ENCODE measurements at regions not wholly inside any gene's neighbourhood (a gene's known extent, or its start where the extent isn't known, plus 50 kb on each side); places are given as distances from the start of the nearest gene placed in this dataset.

DNA sequence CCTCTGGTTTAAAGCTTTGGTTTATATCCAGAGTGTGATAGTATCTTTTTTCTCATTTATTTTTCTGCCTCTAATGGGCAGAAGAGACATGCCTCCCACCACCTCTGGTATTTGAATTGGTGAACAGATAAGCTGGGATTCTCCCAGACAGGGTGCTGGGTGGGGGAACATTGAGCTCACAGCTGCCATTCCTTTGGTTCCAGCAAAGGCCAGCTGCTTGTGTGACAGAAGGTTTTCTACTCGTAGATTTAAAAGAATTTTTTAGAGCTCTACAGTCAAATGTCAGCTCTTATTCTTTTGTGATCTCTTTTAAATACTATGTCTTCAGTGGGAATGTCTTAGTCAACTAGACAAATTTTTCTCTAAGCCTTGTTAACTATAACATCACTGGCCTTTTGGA lies 54.7 kb upstream of the ADAMTS16 start:
- TF ChIP-seq POLR2AphosphoS5 (IDR thresholded peaks at IDR 0.05; ENCODE audit: low read depth, low read length) (no peak), SIN3A (IDR thresholded peaks at IDR 0.05; ENCODE audit: borderline replicate concordance, insufficient read depth, low read length) (no peak)
- TF ChIP-seq, protein P1, sequence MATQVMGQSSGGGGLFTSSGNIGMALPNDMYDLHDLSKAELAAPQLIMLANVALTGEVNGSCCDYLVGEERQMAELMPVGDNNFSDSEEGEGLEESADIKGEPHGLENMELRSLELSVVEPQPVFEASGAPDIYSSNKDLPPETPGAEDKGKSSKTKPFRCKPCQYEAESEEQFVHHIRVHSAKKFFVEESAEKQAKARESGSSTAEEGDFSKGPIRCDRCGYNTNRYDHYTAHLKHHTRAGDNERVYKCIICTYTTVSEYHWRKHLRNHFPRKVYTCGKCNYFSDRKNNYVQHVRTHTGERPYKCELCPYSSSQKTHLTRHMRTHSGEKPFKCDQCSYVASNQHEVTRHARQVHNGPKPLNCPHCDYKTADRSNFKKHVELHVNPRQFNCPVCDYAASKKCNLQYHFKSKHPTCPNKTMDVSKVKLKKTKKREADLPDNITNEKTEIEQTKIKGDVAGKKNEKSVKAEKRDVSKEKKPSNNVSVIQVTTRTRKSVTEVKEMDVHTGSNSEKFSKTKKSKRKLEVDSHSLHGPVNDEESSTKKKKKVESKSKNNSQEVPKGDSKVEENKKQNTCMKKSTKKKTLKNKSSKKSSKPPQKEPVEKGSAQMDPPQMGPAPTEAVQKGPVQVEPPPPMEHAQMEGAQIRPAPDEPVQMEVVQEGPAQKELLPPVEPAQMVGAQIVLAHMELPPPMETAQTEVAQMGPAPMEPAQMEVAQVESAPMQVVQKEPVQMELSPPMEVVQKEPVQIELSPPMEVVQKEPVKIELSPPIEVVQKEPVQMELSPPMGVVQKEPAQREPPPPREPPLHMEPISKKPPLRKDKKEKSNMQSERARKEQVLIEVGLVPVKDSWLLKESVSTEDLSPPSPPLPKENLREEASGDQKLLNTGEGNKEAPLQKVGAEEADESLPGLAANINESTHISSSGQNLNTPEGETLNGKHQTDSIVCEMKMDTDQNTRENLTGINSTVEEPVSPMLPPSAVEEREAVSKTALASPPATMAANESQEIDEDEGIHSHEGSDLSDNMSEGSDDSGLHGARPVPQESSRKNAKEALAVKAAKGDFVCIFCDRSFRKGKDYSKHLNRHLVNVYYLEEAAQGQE (IDR thresholded peaks at IDR 0.05; ENCODE audit: insufficient read depth in 1 of 2, low read depth in 2 of 2, low read length in 2 of 2) = no peak

All from PFSK-1 (cell line).